ENCODE measurements at regions not wholly inside any gene's neighbourhood (a gene's known extent, or its start where the extent isn't known, plus 50 kb on each side); places are given as distances from the start of the nearest gene placed in this dataset.
A peak's percentile ranks its signal among the peaks of the same experiment; 100 is the strongest.

DNA sequence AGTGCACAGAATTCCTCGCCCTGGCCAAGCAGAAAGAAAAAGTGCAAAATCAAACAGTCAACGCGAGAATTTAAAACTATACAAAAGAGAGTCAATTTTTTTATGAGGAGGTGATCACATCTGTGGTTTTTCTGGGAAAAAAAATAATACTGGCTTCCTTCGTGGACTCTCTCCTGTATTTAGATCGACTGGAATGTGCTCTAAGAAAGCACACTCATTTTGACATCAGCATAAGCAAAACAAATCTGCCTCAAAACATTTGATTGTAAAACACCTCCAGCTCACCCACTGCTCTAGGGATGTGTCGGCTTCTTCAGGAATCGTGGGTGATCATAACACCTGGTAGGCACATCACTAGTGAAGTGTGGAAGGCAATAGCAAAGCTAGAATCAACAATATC, 417.4 kb upstream of the FAT1 start:
- no peak overlapping the region for H2AFZ ChIP-seq (ENCODE audit: control insufficient read depth, low read length)
- H3K9me1 ChIP-seq (ENCODE audit: control insufficient read depth, extremely low read depth, insufficient read depth, low read length): no peaks in the 10 kb centered on the region
- H3K4me2 ChIP-seq (ENCODE audit: control insufficient read depth, extremely low read depth, insufficient read depth, low read depth, low read length): no peak overlapping the region
- H3K27me3 ChIP-seq (ENCODE audit: control insufficient read depth, extremely low read depth, insufficient read depth, low read length): no peaks in the 10 kb centered on the region
- no peaks in the 10 kb centered on the region for H4K20me1 ChIP-seq (ENCODE audit: control insufficient read depth, extremely low read depth, insufficient read depth, low read length)
- dilution Hi-C loops (cut with MboI; ENCODE audit: extremely low pct_ligation_motif_present, low sequenced_read_pairs): no loop called here
- TF ChIP-seq EZH2 (IDR thresholded peaks at IDR 0.05; ENCODE audit: low read length) (no peak), CTCF (optimal IDR thresholded peaks at IDR 0.05 in 1 of 3, IDR thresholded peaks at IDR 0.05 in 1 of 3, conservative IDR thresholded peaks at IDR 0.05 in 1 of 3; ENCODE audit: extremely low read depth in 1 of 3, insufficient read depth in 2 of 3, low read length in 3 of 3) (no peak)
- no peaks in the 10 kb centered on the region for H3K9me3 ChIP-seq (ENCODE audit: control insufficient read depth, low read depth, low read length)
- no peaks in the 10 kb centered on the region for H3K36me3 ChIP-seq (ENCODE audit: control insufficient read depth in 2 of 2, extremely low read depth in 1 of 2, insufficient read depth in 2 of 2, low read length in 2 of 2)
- no peak for DNase-seq (ENCODE audit: low read depth, low spot score)
- H3K27ac ChIP-seq (ENCODE audit: control insufficient read depth, insufficient read depth, low read length): no peak overlapping the region
- H3K4me3 ChIP-seq (ENCODE audit: control insufficient read depth in 2 of 3, extremely low read depth in 1 of 3, insufficient read depth in 2 of 3, low read depth in 1 of 3, low read length in 3 of 3): no peak overlapping the region
- no peak overlapping the region for H3K9ac ChIP-seq (ENCODE audit: control insufficient read depth, extremely low read depth, insufficient read depth, low read length)
- H3K79me2 ChIP-seq (ENCODE audit: control insufficient read depth, insufficient read depth, low read length): no peaks in the 10 kb centered on the region
- no peaks in the 10 kb centered on the region for H3K4me1 ChIP-seq (ENCODE audit: control insufficient read depth, extremely low read depth, insufficient read depth, low read length)
- FAIRE-seq: no peak

GRCh38 chr4:187149229-187149945, 425.7 kb upstream of the FAT1 start:
- no peak for TF ChIP-seq EZH2 (IDR thresholded peaks at IDR 0.05; ENCODE audit: low read length)
- no peak for TF ChIP-seq CTCF (optimal IDR thresholded peaks at IDR 0.05 in 1 of 3, IDR thresholded peaks at IDR 0.05 in 1 of 3, conservative IDR thresholded peaks at IDR 0.05 in 1 of 3; ENCODE audit: extremely low read depth in 1 of 3, insufficient read depth in 2 of 3, low read length in 3 of 3)
- Histone ChIP-seq H3K79me2 (ENCODE audit: control insufficient read depth, insufficient read depth, low read length) (no peaks in the 10 kb centered on the region), H3K27me3 (ENCODE audit: control insufficient read depth, extremely low read depth, insufficient read depth, low read length) (no peaks in the 10 kb centered on the region), H2AFZ (ENCODE audit: control insufficient read depth, low read length) (peak overlapping the region; percentile 63), H3K9me3 (ENCODE audit: control insufficient read depth, low read depth, low read length) (no peaks in the 10 kb centered on the region), H3K9ac (ENCODE audit: control insufficient read depth, extremely low read depth, insufficient read depth, low read length) (no peak overlapping the region), H3K27ac (ENCODE audit: control insufficient read depth, insufficient read depth, low read length) (no peak overlapping the region), H4K20me1 (ENCODE audit: control insufficient read depth, extremely low read depth, insufficient read depth, low read length) (no peaks in the 10 kb centered on the region), H3K4me1 (ENCODE audit: control insufficient read depth, extremely low read depth, insufficient read depth, low read length) (peaks cover 3% of the 10 kb centered on the region), H3K4me3 (ENCODE audit: control insufficient read depth in 2 of 3, extremely low read depth in 1 of 3, insufficient read depth in 2 of 3, low read depth in 1 of 3, low read length in 3 of 3) (no peak overlapping the region), H3K4me2 (ENCODE audit: control insufficient read depth, extremely low read depth, insufficient read depth, low read depth, low read length) (peak overlapping the region; percentile 31), H3K9me1 (ENCODE audit: control insufficient read depth, extremely low read depth, insufficient read depth, low read length) (no peaks in the 10 kb centered on the region), H3K36me3 (ENCODE audit: control insufficient read depth in 2 of 2, extremely low read depth in 1 of 2, insufficient read depth in 2 of 2, low read length in 2 of 2) (no peaks in the 10 kb centered on the region)
- no peak for DNase-seq (ENCODE audit: low read depth, low spot score)
- dilution Hi-C loops (cut with MboI; ENCODE audit: extremely low pct_ligation_motif_present, low sequenced_read_pairs): no loop called here
- no peak for FAIRE-seq
